Astrocyte (in vitro differentiated cells and primary cell): ENCODE measurements at regions not wholly inside any gene's neighbourhood (a gene's known extent, or its start where the extent isn't known, plus 50 kb on each side); places are given as distances from the start of the nearest gene placed in this dataset.
"Not testable (repeated sequence)": the region's sequence is repeated elsewhere in the genome, so short reads cannot be mapped to it uniquely, and the experiment has no call there.

ENCODE experiments used
- EZH2 ChIP-seq: IDR thresholded peaks from 2 replicates; pipeline ENCODE4 v1.6.1; 2012; ENCODE audit warnings: mild to moderate bottlenecking, low read length, inconsistent platforms; ENCODE audit not compliant: insufficient read depth
- TF ChIP-seq, protein P1 (sequence below): IDR thresholded peaks from 2 replicates; pipeline ENCODE4 v1.5.1; 2011; ENCODE audit warnings: low read depth, mild to moderate bottlenecking, inconsistent platforms, low read length, moderate library complexity; ENCODE audit not compliant: insufficient read depth

- TF ChIP-seq, protein P1, sequence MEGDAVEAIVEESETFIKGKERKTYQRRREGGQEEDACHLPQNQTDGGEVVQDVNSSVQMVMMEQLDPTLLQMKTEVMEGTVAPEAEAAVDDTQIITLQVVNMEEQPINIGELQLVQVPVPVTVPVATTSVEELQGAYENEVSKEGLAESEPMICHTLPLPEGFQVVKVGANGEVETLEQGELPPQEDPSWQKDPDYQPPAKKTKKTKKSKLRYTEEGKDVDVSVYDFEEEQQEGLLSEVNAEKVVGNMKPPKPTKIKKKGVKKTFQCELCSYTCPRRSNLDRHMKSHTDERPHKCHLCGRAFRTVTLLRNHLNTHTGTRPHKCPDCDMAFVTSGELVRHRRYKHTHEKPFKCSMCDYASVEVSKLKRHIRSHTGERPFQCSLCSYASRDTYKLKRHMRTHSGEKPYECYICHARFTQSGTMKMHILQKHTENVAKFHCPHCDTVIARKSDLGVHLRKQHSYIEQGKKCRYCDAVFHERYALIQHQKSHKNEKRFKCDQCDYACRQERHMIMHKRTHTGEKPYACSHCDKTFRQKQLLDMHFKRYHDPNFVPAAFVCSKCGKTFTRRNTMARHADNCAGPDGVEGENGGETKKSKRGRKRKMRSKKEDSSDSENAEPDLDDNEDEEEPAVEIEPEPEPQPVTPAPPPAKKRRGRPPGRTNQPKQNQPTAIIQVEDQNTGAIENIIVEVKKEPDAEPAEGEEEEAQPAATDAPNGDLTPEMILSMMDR = not testable (repeated sequence)
- not testable (repeated sequence) for TF ChIP-seq EZH2
These were observed 56.0 kb upstream of the PPIAL4F start for GRCh38 chr1:144536677-144537076.
